Astrocyte (in vitro differentiated cells and primary cell): ENCODE measurements at regions not wholly inside any gene's neighbourhood (a gene's known extent, or its start where the extent isn't known, plus 50 kb on each side); places are given as distances from the start of the nearest gene placed in this dataset.

Source experiments
- EZH2 ChIP-seq: IDR thresholded peaks from 2 replicates; pipeline ENCODE4 v1.6.1; 2012; ENCODE audit warnings: mild to moderate bottlenecking, low read length, inconsistent platforms; ENCODE audit not compliant: insufficient read depth
- TF ChIP-seq, protein P1 (sequence below): IDR thresholded peaks from 2 replicates; pipeline ENCODE4 v1.5.1; 2011; ENCODE audit warnings: low read depth, mild to moderate bottlenecking, inconsistent platforms, low read length, moderate library complexity; ENCODE audit not compliant: insufficient read depth

DNA sequence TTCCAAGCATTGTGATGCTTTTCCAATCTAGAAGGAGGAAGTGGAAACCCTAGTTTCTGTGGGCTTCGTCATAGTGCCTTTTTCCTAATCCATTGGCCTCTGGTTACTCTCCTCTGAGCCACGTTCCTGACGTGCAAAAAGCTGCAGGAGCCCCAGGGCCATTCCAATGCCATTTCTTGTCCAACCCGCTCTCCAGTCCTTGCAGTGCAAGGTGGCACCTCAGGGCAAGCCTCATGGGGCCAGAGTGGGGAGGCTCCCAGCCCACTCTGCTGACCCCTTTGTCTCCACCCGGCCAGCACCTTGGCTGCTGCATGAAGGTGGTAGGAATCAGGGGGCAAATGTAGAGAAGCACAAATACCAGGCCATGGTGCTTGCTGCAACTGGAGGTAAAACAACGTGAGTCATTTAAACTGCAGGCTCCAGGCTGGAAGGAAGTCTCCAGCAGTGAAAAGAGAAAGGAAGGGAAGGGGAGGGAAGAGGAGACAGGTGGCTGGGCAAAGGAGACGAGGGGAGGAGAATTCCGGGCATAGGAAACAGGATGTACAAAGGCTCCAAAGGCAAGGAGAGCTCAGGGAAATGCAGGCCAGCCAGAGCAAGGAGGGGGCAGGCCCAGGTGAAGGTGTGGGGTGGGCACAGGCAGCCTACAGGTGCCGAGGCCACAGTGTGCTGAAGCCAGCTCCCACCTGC is 168.2 kb upstream of the TNRC6C start:
- TF ChIP-seq, protein P1, sequence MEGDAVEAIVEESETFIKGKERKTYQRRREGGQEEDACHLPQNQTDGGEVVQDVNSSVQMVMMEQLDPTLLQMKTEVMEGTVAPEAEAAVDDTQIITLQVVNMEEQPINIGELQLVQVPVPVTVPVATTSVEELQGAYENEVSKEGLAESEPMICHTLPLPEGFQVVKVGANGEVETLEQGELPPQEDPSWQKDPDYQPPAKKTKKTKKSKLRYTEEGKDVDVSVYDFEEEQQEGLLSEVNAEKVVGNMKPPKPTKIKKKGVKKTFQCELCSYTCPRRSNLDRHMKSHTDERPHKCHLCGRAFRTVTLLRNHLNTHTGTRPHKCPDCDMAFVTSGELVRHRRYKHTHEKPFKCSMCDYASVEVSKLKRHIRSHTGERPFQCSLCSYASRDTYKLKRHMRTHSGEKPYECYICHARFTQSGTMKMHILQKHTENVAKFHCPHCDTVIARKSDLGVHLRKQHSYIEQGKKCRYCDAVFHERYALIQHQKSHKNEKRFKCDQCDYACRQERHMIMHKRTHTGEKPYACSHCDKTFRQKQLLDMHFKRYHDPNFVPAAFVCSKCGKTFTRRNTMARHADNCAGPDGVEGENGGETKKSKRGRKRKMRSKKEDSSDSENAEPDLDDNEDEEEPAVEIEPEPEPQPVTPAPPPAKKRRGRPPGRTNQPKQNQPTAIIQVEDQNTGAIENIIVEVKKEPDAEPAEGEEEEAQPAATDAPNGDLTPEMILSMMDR: no peak
- TF ChIP-seq EZH2: no peak
